Chondrocyte (in vitro differentiated cells): ENCODE measurements at regions not wholly inside any gene's neighbourhood (a gene's known extent, or its start where the extent isn't known, plus 50 kb on each side); places are given as distances from the start of the nearest gene placed in this dataset.

Experiments
- DNase-seq: peaks from one replicate; pipeline ENCODE4 v3.0.0; 2021; ENCODE audit warnings: mixed read lengths, low spot score
- H3K27ac Mint-ChIP-seq: one replicate; pipeline ENCODE4 v1.8.0; 2021; ENCODE audit warnings: mild to moderate bottlenecking, moderate library complexity, mixed read lengths; ENCODE audit not compliant: unreplicated experiment
- H3K27me3 Mint-ChIP-seq: 2 replicates; pipeline ENCODE4 v1.8.0; 2021; ENCODE audit warnings: low read depth, mixed read lengths
- H3K36me3 Mint-ChIP-seq: 2 replicates; pipeline ENCODE4 v1.8.0; 2021; ENCODE audit warnings: low read depth, mixed read lengths
- H3K4me1 Mint-ChIP-seq: 2 replicates; pipeline ENCODE4 v1.8.0; 2021; ENCODE audit warnings: low read depth, mild to moderate bottlenecking, mixed read lengths
- H3K4me3 Mint-ChIP-seq: one replicate; pipeline ENCODE4 v1.8.0; 2021; ENCODE audit warnings: mild to moderate bottlenecking, moderate library complexity, mixed read lengths; ENCODE audit not compliant: unreplicated experiment
- H3K9me3 Mint-ChIP-seq: 2 replicates; pipeline ENCODE4 v1.8.0; 2021; ENCODE audit warnings: low read depth, mixed read lengths
- CTCF ChIP-seq: fragments of 200-600 bp; sonication (generic); IDR thresholded peaks from 2 replicates; pipeline ENCODE4 v1.5.0; 2021; ENCODE audit warnings: antibody characterized with exemption, mild to moderate bottlenecking, moderate library complexity

GRCh38 chr4:73683456-73683855 lies 56.9 kb upstream of the CXCL8 start:
- H3K27me3 Mint-ChIP-seq, result peaks cover 8% of the 10 kb centered on the region
- H3K27ac Mint-ChIP-seq, result no peak overlapping the region
- no peak overlapping the region for H3K4me3 Mint-ChIP-seq
- DNase-seq, result no peak
- no peak for TF ChIP-seq CTCF
- H3K9me3 Mint-ChIP-seq, result no peaks in the 10 kb centered on the region
- no peaks in the 10 kb centered on the region for H3K36me3 Mint-ChIP-seq
- peaks cover 16% of the 10 kb centered on the region for H3K4me1 Mint-ChIP-seq

GRCh38 chr4:73684097-73684496 lies 56.3 kb upstream of the CXCL8 start:
- peaks cover 16% of the 10 kb centered on the region for H3K4me1 Mint-ChIP-seq
- no peaks in the 10 kb centered on the region for H3K36me3 Mint-ChIP-seq
- no peak for TF ChIP-seq CTCF
- no peak for DNase-seq
- no peak overlapping the region for H3K27ac Mint-ChIP-seq
- H3K4me3 Mint-ChIP-seq, result no peak overlapping the region
- H3K9me3 Mint-ChIP-seq, result no peaks in the 10 kb centered on the region
- H3K27me3 Mint-ChIP-seq, result peaks cover 8% of the 10 kb centered on the region

- H3K27ac Mint-ChIP-seq, result no peak overlapping the region
- H3K27me3 Mint-ChIP-seq, result peaks cover 8% of the 10 kb centered on the region
- H3K4me1 Mint-ChIP-seq, result peaks cover 6% of the 10 kb centered on the region
- H3K36me3 Mint-ChIP-seq, result no peaks in the 10 kb centered on the region
- no peak for DNase-seq
- no peak overlapping the region for H3K4me3 Mint-ChIP-seq
- H3K9me3 Mint-ChIP-seq, result no peaks in the 10 kb centered on the region
- TF ChIP-seq CTCF, result no peak
Observed at GRCh38 chr4:73685052-73685451, 55.3 kb upstream of the CXCL8 start.

- H3K4me1 Mint-ChIP-seq, result peaks cover 4% of the 10 kb centered on the region
Observed at GRCh38 chr4:73687421-73687820, 52.9 kb upstream of the CXCL8 start.

GRCh38 chr4:73690051-73690738 lies 50.2 kb upstream of the CXCL8 start:
- no peak overlapping the region for H3K4me3 Mint-ChIP-seq
- DNase-seq, result no peak

More at GRCh38 chr4:73687421-73687820, 52.9 kb upstream of the CXCL8 start:
- Mint-ChIP-seq H3K27me3 (peaks cover 8% of the 10 kb centered on the region), H3K9me3 (peaks cover 3% of the 10 kb centered on the region), H3K27ac (no peak overlapping the region), H3K36me3 (no peaks in the 10 kb centered on the region), H3K4me3 (no peak overlapping the region)
- no peak for TF ChIP-seq CTCF
- no peak for DNase-seq

More at GRCh38 chr4:73690051-73690738, 50.2 kb upstream of the CXCL8 start:
- Mint-ChIP-seq H3K27ac (no peak overlapping the region), H3K36me3 (no peaks in the 10 kb centered on the region), H3K9me3 (peaks cover 3% of the 10 kb centered on the region), H3K4me1 (no peaks in the 10 kb centered on the region), H3K27me3 (peaks cover 8% of the 10 kb centered on the region)
- no peak for TF ChIP-seq CTCF
